NT2/D1 (cell line): ENCODE measurements at regions not wholly inside any gene's neighbourhood (a gene's known extent, or its start where the extent isn't known, plus 50 kb on each side); places are given as distances from the start of the nearest gene placed in this dataset.

Experiments used
- DNase-seq: peaks from one replicate; pipeline ENCODE4 v3.0.0-alpha.2; 2011; ENCODE audit warnings: low read depth, low spot score
- H3K27me3 ChIP-seq: 2 replicates; pipeline ENCODE4 v1.6.0; 2011; ENCODE audit warnings: mild to moderate bottlenecking; ENCODE audit not compliant: insufficient read length, insufficient read depth
- H3K36me3 ChIP-seq: 2 replicates; pipeline ENCODE4 v1.6.1; 2011; ENCODE audit warnings: mild to moderate bottlenecking, low read length, mixed read lengths; ENCODE audit not compliant: insufficient read depth, insufficient read length
- H3K4me1 ChIP-seq: 2 replicates; pipeline ENCODE4 v1.5.1; 2011; ENCODE audit not compliant: insufficient read depth, insufficient read length
- H3K4me3 ChIP-seq: 2 replicates; pipeline ENCODE4 v1.5.1; 2011; ENCODE audit warnings: low read depth; ENCODE audit not compliant: insufficient read length
- H3K9ac ChIP-seq: 2 replicates; pipeline ENCODE4 v1.6.0; 2011; ENCODE audit warnings: low read depth; ENCODE audit not compliant: insufficient read length
- H3K9me3 ChIP-seq: 2 replicates; pipeline ENCODE4 v1.5.1; 2011; ENCODE audit warnings: mild to moderate bottlenecking, low read length; ENCODE audit not compliant: insufficient read depth
- SUZ12 ChIP-seq: IDR thresholded peaks from 2 replicates; pipeline ENCODE4 v1.6.1; 2011; ENCODE audit not compliant: insufficient read length, insufficient read depth; ENCODE audit errors: extremely low read depth
- YY1 ChIP-seq: IDR thresholded peaks from 2 replicates; pipeline ENCODE4 v1.6.1; 2011; ENCODE audit not compliant: insufficient read length, insufficient read depth
- ZNF274 ChIP-seq: IDR thresholded peaks from 2 replicates; pipeline ENCODE4 v1.6.1; 2011; ENCODE audit warnings: mild to moderate bottlenecking, low read depth, low read length

- Histone ChIP-seq H3K27me3 (no peaks in the 10 kb centered on the region), H3K4me3 (no peak overlapping the region), H3K9ac (no peak overlapping the region), H3K4me1 (no peaks in the 10 kb centered on the region), H3K9me3 (peaks cover 13% of the 10 kb centered on the region; the same call in 1 of the 2 replicates), H3K36me3 (no peaks in the 10 kb centered on the region)
- TF ChIP-seq ZNF274, result no peak
- no peak for TF ChIP-seq SUZ12
- no peak for TF ChIP-seq YY1
- DNase-seq, result no peak
These were observed 1004.9 kb upstream of the ADGRB3 start for GRCh38 chr6:67630146-67630545.

- Histone ChIP-seq H3K9me3 (peaks cover 4% of the 10 kb centered on the region; the same call in 1 of the 2 replicates), H3K4me3 (no peak overlapping the region), H3K4me1 (no peaks in the 10 kb centered on the region), H3K27me3 (no peaks in the 10 kb centered on the region), H3K36me3 (no peaks in the 10 kb centered on the region), H3K9ac (no peak overlapping the region)
- TF ChIP-seq SUZ12 (no peak), YY1 (no peak), ZNF274 (no peak)
- DNase-seq, result no peak
These were observed 1005.8 kb upstream of the ADGRB3 start for GRCh38 chr6:67629258-67629657.

- TF ChIP-seq YY1 (no peak), SUZ12 (no peak), ZNF274 (no peak)
- no peak for DNase-seq
- no peaks in the 10 kb centered on the region for H3K4me1 ChIP-seq
- no peak overlapping the region for H3K4me3 ChIP-seq
- H3K27me3 ChIP-seq, result no peaks in the 10 kb centered on the region
- H3K36me3 ChIP-seq, result no peaks in the 10 kb centered on the region
- no peaks in the 10 kb centered on the region for H3K9me3 ChIP-seq
- H3K9ac ChIP-seq, result no peak overlapping the region
These were observed 1019.3 kb upstream of the ADGRB3 start for GRCh38 chr6:67615796-67616195.

GRCh38 chr6:67608099-67608749 lies 1026.9 kb upstream of the ADGRB3 start:
- Histone ChIP-seq H3K36me3 (no peaks in the 10 kb centered on the region), H3K9me3 (no peaks in the 10 kb centered on the region), H3K27me3 (no peaks in the 10 kb centered on the region), H3K4me1 (no peaks in the 10 kb centered on the region), H3K4me3 (no peak overlapping the region), H3K9ac (no peak overlapping the region)
- no peak for DNase-seq
- TF ChIP-seq SUZ12 (no peak), YY1 (no peak), ZNF274 (no peak)

GRCh38 chr6:67606906-67607828 lies 1027.9 kb upstream of the ADGRB3 start:
- Histone ChIP-seq H3K4me1 (no peaks in the 10 kb centered on the region), H3K9ac (no peak overlapping the region), H3K36me3 (no peaks in the 10 kb centered on the region), H3K9me3 (no peaks in the 10 kb centered on the region), H3K27me3 (no peaks in the 10 kb centered on the region), H3K4me3 (no peak overlapping the region)
- no peak for DNase-seq
- TF ChIP-seq YY1 (no peak), SUZ12 (no peak), ZNF274 (no peak)

GRCh38 chr6:67594366-67594765 lies 1040.7 kb upstream of the ADGRB3 start:
- H3K9ac ChIP-seq, result no peak overlapping the region
- H3K4me1 ChIP-seq, result no peaks in the 10 kb centered on the region
- no peak overlapping the region for H3K4me3 ChIP-seq
- no peak for DNase-seq
- TF ChIP-seq SUZ12, result no peak
- TF ChIP-seq YY1, result no peak
- no peak for TF ChIP-seq ZNF274
- H3K36me3 ChIP-seq, result no peaks in the 10 kb centered on the region
- H3K9me3 ChIP-seq, result no peaks in the 10 kb centered on the region
- H3K27me3 ChIP-seq, result no peaks in the 10 kb centered on the region

- no peak overlapping the region for H3K9ac ChIP-seq
- H3K9me3 ChIP-seq, result no peaks in the 10 kb centered on the region
- no peak overlapping the region for H3K4me3 ChIP-seq
- no peaks in the 10 kb centered on the region for H3K27me3 ChIP-seq
- TF ChIP-seq YY1 (no peak), ZNF274 (no peak), SUZ12 (no peak)
- no peak for DNase-seq
- no peaks in the 10 kb centered on the region for H3K4me1 ChIP-seq
- no peaks in the 10 kb centered on the region for H3K36me3 ChIP-seq
These were observed 1041.8 kb upstream of the ADGRB3 start for GRCh38 chr6:67593247-67593646.
